HepG2 (cell line): ENCODE measurements at regions not wholly inside any gene's neighbourhood (a gene's known extent, or its start where the extent isn't known, plus 50 kb on each side); places are given as distances from the start of the nearest gene placed in this dataset.

ENCODE experiments used
- ATAC-seq: fragments of 200-7000 bp; cut with Tn5 transposase; 3 replicates; pipeline ENCODE4 v1.9.1; 2020; ENCODE audit warnings: mild to moderate bottlenecking, moderate library complexity
- BruUV-seq: library from RNA; stranded (reverse); fragments of 400-500 nt; replicated peaks from 2 replicates; lab custom pipeline; 2021; lab: Mats Ljungman, UMichigan
- CTCF ChIA-PET: fragments of 300-600 bp; formaldehyde crosslinking; extraction: SDS; loops from one replicate; lab custom pipeline; 2021; ENCODE audit warnings: low total read pairs, inconsistent platforms, low intra/inter-chr PET ratio; lab: Yijun Ruan, JAX
- POLR2A ChIA-PET: fragments of 350-600 bp; sonication (Branson Sonifier 250); formaldehyde crosslinking; loops from one replicate; lab custom pipeline; 2020; ENCODE audit warnings: antibody characterized with exemption, inconsistent platforms; lab: Yijun Ruan, JAX
- DNase-seq: peaks from one replicate; pipeline ENCODE4 v3.0.0-alpha.2; 2015; ENCODE audit warnings: low spot score
- FAIRE-seq: peaks from 3 replicates; lab custom pipeline; 2011; peaks lifted over from hg19 to GRCh38; lab: Jason Lieb, UNC
- H2AFZ ChIP-seq: one replicate; pipeline ENCODE4 v1.6.1; 2011; ENCODE audit warnings: low read length, inconsistent platforms
- H3K27ac ChIP-seq: fragments of 300-600 bp; 3 replicates; pipeline ENCODE4 v1.8.0; 2011; ENCODE audit warnings: mixed run types, mild to moderate bottlenecking, mixed read lengths, low read length, inconsistent platforms; ENCODE audit not compliant: insufficient read depth; ENCODE audit errors: extremely low read length
- H3K27me3 ChIP-seq, 2 experiments: fragments of 200-600 bp in 1 of 2; 2 replicates in 1 of 2; 3 replicates in 1 of 2; pipeline versions ENCODE4 v1.6.0 to v1.8.0; 2011; ENCODE audit warnings: low read length in 2 of 2, mild to moderate bottlenecking in 2 of 2, moderate library complexity in 2 of 2, inconsistent platforms in 1 of 2; ENCODE audit not compliant: insufficient read depth in 2 of 2, control insufficient read depth in 1 of 2
- H3K36me3 ChIP-seq, 2 experiments: fragments of 200-600 bp in 1 of 2; replicated peaks in 1 of 2; 2 replicates in 1 of 2; 3 replicates in 1 of 2; pipeline versions ENCODE4 v1.5.1 to v1.8.0; 2011; ENCODE audit warnings: low read length in 2 of 2, inconsistent platforms in 1 of 2; ENCODE audit not compliant: insufficient read depth in 2 of 2, control insufficient read depth in 1 of 2
- H3K4me1 ChIP-seq: 2 replicates; pipeline ENCODE4 v1.5.1; 2012; ENCODE audit warnings: low read length, inconsistent platforms; ENCODE audit not compliant: insufficient read depth
- H3K4me2 ChIP-seq: 2 replicates; pipeline ENCODE4 v1.6.0; 2011; ENCODE audit warnings: low read depth, low read length, inconsistent platforms
- H3K4me3 ChIP-seq, 3 experiments: fragments of 200-600 bp in 1 of 3; sonication (generic), shearing (Covaris generic) in 1 of 3; replicated peaks in 1 of 3; 2 replicates each; pipeline ENCODE4 v1.5.1; 2011 to 2016; ENCODE audit warnings: low read length in 3 of 3, inconsistent platforms in 2 of 3, low read depth in 2 of 3, mild to moderate bottlenecking in 2 of 3, control low read depth in 1 of 3, mixed read lengths in 1 of 3; ENCODE audit not compliant: insufficient read depth in 1 of 3
- H3K79me2 ChIP-seq: one replicate; pipeline ENCODE4 v1.6.1; 2011; ENCODE audit warnings: low read length, inconsistent platforms; ENCODE audit not compliant: insufficient read depth
- H3K9ac ChIP-seq: 2 replicates; pipeline ENCODE4 v1.6.0; 2011; ENCODE audit warnings: mild to moderate bottlenecking, low read depth, low read length, inconsistent platforms; ENCODE audit not compliant: insufficient read depth
- H3K9me3 ChIP-seq: 2 replicates; pipeline ENCODE4 v1.5.1; 2012; ENCODE audit warnings: mild to moderate bottlenecking, low read length
- H4K20me1 ChIP-seq: 2 replicates; pipeline ENCODE4 v1.6.0; 2011; ENCODE audit warnings: inconsistent platforms, mild to moderate bottlenecking, low read length, moderate library complexity; ENCODE audit not compliant: insufficient read depth
- BCL3 ChIP-seq: sonication (generic); formaldehyde crosslinking; IDR thresholded peaks from 2 replicates; pipeline ENCODE4 v1.5.1; 2020; ENCODE audit warnings: mild to moderate bottlenecking, missing genetic modification reagents, moderate library complexity
- CBX1 ChIP-seq: IDR thresholded peaks from one replicate; pipeline ENCODE4 v1.6.1; 2016; ENCODE audit warnings: antibody characterized with exemption, low read depth
- DPF2 ChIP-seq: sonication (generic); formaldehyde crosslinking; IDR thresholded peaks from 2 replicates; pipeline ENCODE4 v1.4.0; 2020; ENCODE audit warnings: mild to moderate bottlenecking, low read depth, missing genetic modification reagents, borderline replicate concordance
- FOXA3 ChIP-seq: IDR thresholded peaks from 2 replicates; pipeline ENCODE4 v1.6.1; 2016; ENCODE audit warnings: missing genetic modification reagents, missing compliant biosample characterization
- IRF9 ChIP-seq: sonication (generic); formaldehyde crosslinking; IDR thresholded peaks from 2 replicates; pipeline ENCODE4 v1.8.0; 2022; ENCODE audit warnings: missing genetic modification reagents, mild to moderate bottlenecking, borderline replicate concordance
- KLF11 ChIP-seq: IDR thresholded peaks from 2 replicates; pipeline ENCODE4 v1.6.1; 2016; ENCODE audit warnings: missing compliant biosample characterization
- KLF13 ChIP-seq: sonication (generic); formaldehyde crosslinking; IDR thresholded peaks from 2 replicates; pipeline ENCODE4 v1.4.0; 2020; ENCODE audit warnings: mild to moderate bottlenecking, missing genetic modification reagents
- MXI1 ChIP-seq: IDR thresholded peaks from 3 replicates; pipeline ENCODE4 v1.6.1; 2012; ENCODE audit warnings: low read depth, low read length, inconsistent platforms, borderline replicate concordance
- NFIC ChIP-seq: IDR thresholded peaks from 2 replicates; pipeline ENCODE4 v1.6.1; 2012; ENCODE audit warnings: mild to moderate bottlenecking, low read length, inconsistent platforms
- TBX3 ChIP-seq: fragments of 450-650 bp; IDR thresholded peaks from 2 replicates; pipeline ENCODE4 v1.6.1; 2017; ENCODE audit warnings: antibody characterized with exemption, mild to moderate bottlenecking, inconsistent platforms, borderline replicate concordance
- TCF12 ChIP-seq, 2 experiments: fragments of 450-650 bp in 1 of 2; sonication (generic) in 1 of 2; formaldehyde crosslinking in 1 of 2; IDR thresholded peaks; 2 replicates each; pipeline versions ENCODE4 v1.6.1 to v1.8.0; 2017 to 2022; ENCODE audit warnings: antibody characterized with exemption in 1 of 2, mild to moderate bottlenecking in 1 of 2, missing genetic modification reagents in 1 of 2, moderate library complexity in 1 of 2
- ZBTB2 ChIP-seq: sonication (generic); formaldehyde crosslinking; IDR thresholded peaks from 2 replicates; pipeline ENCODE4 v1.8.0; 2022; ENCODE audit warnings: low read depth, missing genetic modification reagents
- ZNF343 ChIP-seq: sonication (generic); formaldehyde crosslinking; IDR thresholded peaks from 2 replicates; pipeline ENCODE4 v1.4.0; 2020; ENCODE audit warnings: mild to moderate bottlenecking, missing genetic modification reagents
- ZNF800 ChIP-seq: sonication (generic); formaldehyde crosslinking; IDR thresholded peaks from 2 replicates; pipeline ENCODE4 v1.4.0; 2020; ENCODE audit warnings: missing genetic modification reagents
- WGBS: methylation state at CpG from one replicate; pipeline ENCODE4 v1.1.6; 2017; ENCODE audit warnings: low lambda C conversion rate; 5-methylcytosine and 5-hydroxymethylcytosine counted together
- in situ Hi-C: cut with HindIII; loops from 2 replicates; pipeline ENCODE4 v1.10.0; 2017; ENCODE audit warnings: low pct_unique_long_range_greater_than_20kb; ENCODE audit not compliant: extremely low pct_ligation_motif_present
- intact Hi-C: fragments of 100-400 bp; cut with micrococcal nuclease; formaldehyde crosslinking; loops from one replicate; pipeline ENCODE4 v1.10.0; 2022; ENCODE audit not compliant: unreplicated experiment

- no peak for FAIRE-seq
- H3K9ac ChIP-seq: no peak overlapping the region
- no peaks in the 10 kb centered on the region for H4K20me1 ChIP-seq
- H3K36me3 ChIP-seq: no peaks in the 10 kb centered on the region
- BruUV-seq: no TSS peak
- 0% methylated on average over 2 of the region's 2 CpGs for WGBS
- no peak for DNase-seq
- no peak overlapping the region for H3K27ac ChIP-seq
- intact Hi-C loops: no loop called here
- no peaks in the 10 kb centered on the region for H3K9me3 ChIP-seq
- ChIA-PET POLR2A (no interaction called here), CTCF (no interaction called here)
- H3K27me3 ChIP-seq: no peaks in the 10 kb centered on the region; a peak in 1 of 5 replicates
- no peaks in the 10 kb centered on the region for H3K4me1 ChIP-seq
- no peak for ATAC-seq
- in situ Hi-C loops: no loop called here
- no peak overlapping the region for H3K4me3 ChIP-seq
- H2AFZ ChIP-seq: no peak overlapping the region
- H3K4me2 ChIP-seq: no peak overlapping the region
- H3K79me2 ChIP-seq: no peaks in the 10 kb centered on the region
- no peak for TF ChIP-seq ZNF800 (CRISPR knock-in tag)
- TF ChIP-seq TCF12 (IDR thresholded peaks at IDR 0.05): no peak
- TF ChIP-seq TCF12 (CRISPR knock-in tag; IDR thresholded peaks at IDR 0.05): no peak
- TF ChIP-seq FOXA3: no peak
- TF ChIP-seq ZBTB2 (CRISPR knock-in tag): no peak
- no peak for TF ChIP-seq BCL3 (CRISPR knock-in tag)
- no peak for TF ChIP-seq TBX3
- TF ChIP-seq CBX1: no peak
- TF ChIP-seq IRF9 (CRISPR knock-in tag): no peak
- no peak for TF ChIP-seq KLF13
- TF ChIP-seq MXI1: no peak
- TF ChIP-seq NFIC: no peak
- no peak for TF ChIP-seq ZNF343
- no peak for TF ChIP-seq KLF11 (CRISPR knock-in tag)
- TF ChIP-seq DPF2 (CRISPR knock-in tag): no peak
Measured at GRCh38 chr1:188822248-188822647, 1655.4 kb downstream of the BRINP3 start.
